GM21528 (cell line): ENCODE measurements at regions not wholly inside any gene's neighbourhood (a gene's known extent, or its start where the extent isn't known, plus 50 kb on each side); places are given as distances from the start of the nearest gene placed in this dataset.
"Not testable (repeated sequence)": the region's sequence is repeated elsewhere in the genome, so short reads cannot be mapped to it uniquely, and the experiment has no call there.

Experiments used
- ATAC-seq: cut with Tn5 transposase; IDR thresholded peaks from one replicate; pipeline ENCODE4 v1.9.1; 2021; ENCODE audit warnings: mild to moderate bottlenecking, moderate library complexity; ENCODE audit not compliant: unreplicated experiment, low FRiP score

DNA sequence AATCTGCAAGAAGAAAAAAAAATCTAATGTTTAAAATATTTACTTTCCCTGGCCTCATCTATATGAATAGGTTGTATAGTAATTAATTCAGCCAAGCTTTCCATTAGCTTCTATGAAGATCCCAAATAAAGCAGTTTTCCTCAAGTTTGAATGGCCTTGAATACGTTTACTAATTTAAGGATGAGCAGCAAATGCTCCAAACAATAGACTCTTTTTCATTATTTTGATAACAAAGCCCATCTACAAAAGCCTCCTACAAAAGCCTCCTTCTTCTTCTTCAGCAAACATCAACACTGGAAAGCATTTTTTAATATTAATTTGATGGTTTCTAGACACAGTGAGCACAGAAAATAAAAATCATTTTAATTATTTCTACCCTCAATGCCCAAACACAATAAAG is 1130.3 kb upstream of the CNTN5 start:
- ATAC-seq = no peak

- ATAC-seq = no peak
Observed at GRCh38 chr11:97893612-97894011, 1127.1 kb upstream of the CNTN5 start.

DNA sequence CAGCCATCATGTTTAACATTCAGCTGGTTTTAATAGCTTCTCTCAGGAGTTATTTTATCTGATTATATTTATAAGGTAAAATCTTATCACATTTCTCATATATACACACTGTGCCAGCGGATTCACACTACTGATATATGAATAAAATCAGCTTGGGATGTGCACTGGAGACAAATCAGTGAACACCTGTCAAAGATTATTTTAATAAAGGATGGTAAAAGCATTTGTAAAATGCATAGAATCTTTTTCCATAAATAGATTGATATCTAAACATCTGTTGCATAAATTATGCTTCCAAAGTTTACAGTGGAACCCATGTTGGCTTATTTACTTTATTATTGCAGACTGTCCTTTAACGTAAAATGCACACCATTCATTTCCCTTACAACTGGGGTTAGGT is 1125.8 kb upstream of the CNTN5 start:
- no peak for ATAC-seq

GRCh38 chr11:97895572-97895971 is 1125.2 kb upstream of the CNTN5 start:
- ATAC-seq = no peak

GRCh38 chr11:97902828-97903227 is 1117.9 kb upstream of the CNTN5 start:
- no peak for ATAC-seq

- ATAC-seq = no peak
Observed at GRCh38 chr11:97905101-97905500, 1115.6 kb upstream of the CNTN5 start.

DNA sequence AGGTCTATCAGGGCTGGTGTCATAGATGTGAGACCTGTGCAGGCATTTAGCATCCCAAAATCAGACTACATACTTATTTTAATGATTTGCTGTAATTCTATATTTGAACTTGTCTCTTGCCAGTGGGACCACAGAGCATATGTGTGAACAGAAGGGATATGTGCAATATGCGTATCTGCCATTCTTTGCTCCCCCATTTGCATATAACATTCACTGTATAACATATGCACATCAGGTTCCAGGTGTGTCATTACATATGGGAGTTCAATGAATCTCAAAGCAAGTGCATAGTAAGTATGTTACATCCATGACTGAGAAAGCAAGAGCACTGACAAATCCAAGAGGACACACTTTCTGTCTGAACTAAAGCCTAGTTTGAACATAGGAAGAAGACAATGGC is 1115.1 kb upstream of the CNTN5 start:
- ATAC-seq = no peak

DNA sequence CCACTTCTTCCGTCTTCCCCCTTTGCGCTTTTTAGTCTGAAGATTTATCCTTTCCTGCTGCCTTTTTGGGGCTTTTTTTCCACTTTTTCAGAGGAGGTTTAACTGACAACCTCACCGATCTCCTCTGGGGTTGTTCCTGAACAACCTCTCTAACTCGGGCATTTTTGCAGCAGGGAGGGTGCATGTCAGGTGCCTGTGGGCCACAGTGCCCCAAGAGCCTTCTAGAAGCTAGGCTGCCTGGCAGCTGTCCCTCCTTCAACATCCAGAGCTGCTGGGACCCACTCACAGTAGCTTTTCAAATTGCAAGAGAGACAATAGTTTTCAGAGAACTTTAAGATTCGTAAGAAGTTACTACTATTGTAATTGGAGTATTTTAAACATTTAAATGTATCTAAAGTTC is 1112.4 kb upstream of the CNTN5 start:
- no peak for ATAC-seq

GRCh38 chr11:97909614-97910399 is 1110.9 kb upstream of the CNTN5 start:
- ATAC-seq = no peak

DNA sequence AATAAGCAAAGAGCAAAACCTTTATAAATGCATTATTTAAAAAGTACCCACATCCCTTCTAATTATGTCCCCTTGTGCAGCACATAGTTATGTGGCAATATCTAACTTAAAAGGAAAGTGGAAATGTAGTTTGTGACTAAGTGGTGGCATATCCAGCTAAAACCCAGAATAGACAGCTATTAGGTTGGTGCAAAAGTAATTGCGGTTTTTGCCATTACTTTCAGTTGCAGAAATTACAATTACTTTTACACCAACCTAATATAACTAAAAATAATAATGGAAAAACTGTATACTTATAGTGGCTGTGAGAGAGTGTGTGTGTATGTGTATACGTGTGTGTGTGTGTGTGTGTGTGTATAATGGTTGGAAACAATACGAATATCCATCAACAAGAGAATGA is 1108.1 kb upstream of the CNTN5 start:
- no peak for ATAC-seq

GRCh38 chr11:97922933-97923332 is 1097.8 kb upstream of the CNTN5 start:
- not testable (repeated sequence) for ATAC-seq

DNA sequence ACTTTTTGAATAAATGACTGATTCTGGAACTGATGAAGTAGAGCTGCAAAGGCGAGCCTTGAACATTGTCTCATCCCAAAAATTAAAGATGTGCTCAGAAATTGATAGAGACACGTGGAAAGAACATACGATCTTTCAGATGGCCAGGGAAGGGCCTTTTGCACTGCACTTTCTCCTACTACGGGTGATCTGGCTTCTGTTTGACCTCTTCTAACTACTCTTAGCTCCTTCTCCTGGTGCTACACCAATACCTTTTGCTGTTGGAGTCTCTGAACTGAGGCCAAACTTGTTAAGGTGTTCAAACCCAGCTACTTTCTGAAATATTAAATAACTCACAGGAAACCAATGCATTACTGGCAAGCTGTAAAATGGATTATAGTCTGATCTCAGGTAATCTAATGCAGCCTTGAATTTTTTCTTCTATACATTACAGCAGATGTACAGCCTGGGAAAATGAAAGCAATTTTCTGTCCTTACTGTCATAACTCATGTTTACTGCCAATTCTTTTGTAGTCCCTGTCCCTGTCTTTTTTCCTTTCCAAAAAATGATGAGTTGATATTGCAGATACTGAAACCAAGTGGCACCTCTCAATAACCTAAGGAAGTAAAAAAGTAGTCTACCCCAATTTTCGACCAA is 1086.1 kb upstream of the CNTN5 start:
- no peak for ATAC-seq

DNA sequence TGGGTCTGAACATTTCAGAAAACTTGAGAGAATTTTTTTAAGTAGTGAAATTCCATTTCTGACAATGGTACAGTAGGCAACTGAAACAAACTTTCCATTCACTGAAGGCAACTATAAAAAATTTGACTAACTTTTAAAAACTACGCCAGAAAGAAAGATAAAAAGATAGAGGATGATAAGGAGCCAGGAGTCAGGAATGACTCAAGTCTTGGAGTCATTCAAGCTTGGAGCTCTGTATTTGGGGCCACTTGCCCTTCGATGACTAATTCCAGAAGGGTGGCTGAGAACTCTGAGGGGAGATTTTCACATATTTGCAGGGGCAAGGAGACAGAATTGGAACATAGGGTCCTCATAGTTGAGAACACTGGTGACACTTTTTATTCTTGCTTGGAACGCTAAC is 1083.2 kb upstream of the CNTN5 start:
- no peak for ATAC-seq

DNA sequence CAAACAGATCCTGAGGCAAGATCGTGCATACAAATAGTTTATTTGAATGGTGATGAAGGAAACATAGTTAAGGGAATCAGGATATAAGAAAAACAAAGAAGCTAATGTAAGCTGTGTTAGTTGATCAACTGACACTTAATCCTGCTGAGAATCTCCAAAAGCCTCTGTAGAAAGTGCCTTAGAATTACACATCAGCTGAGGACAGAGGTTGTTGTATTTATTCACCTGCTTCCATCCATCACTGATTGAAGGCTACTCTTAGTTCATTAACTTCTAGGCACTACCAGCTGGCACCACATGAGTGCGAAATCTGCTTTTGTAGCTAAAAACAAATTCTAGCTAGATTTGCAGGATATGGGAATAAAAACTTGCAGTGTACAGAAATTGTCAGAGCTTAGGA is 1082.0 kb upstream of the CNTN5 start:
- no peak for ATAC-seq

GRCh38 chr11:97943493-97943892 is 1077.3 kb upstream of the CNTN5 start:
- ATAC-seq = no peak

- no peak for ATAC-seq
Observed at GRCh38 chr11:97948793-97949192, 1072.0 kb upstream of the CNTN5 start.

GRCh38 chr11:97955595-97955994 is 1065.2 kb upstream of the CNTN5 start:
- ATAC-seq = no peak

- no peak for ATAC-seq
Observed at GRCh38 chr11:97956904-97957303, 1063.8 kb upstream of the CNTN5 start.

- ATAC-seq = no peak
Observed at GRCh38 chr11:97961431-97961830, 1059.3 kb upstream of the CNTN5 start.

DNA sequence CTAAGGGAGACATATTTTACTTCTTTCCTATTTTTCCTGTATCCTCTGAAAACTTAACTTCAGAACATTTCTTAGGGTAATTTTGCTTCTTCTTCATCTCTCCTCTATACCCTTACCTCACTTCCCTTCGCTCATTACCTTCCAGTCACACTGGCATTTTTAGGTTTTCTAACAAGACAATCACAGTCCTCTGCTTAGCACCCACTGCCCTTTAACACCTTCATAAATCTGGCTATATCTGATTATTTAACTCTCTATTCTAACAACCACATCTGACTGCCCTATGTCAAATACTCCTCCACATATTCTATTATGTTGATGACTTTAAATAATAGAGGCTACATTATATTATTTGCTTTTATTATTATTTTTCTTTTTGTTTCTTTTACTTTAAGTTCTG is 1058.0 kb upstream of the CNTN5 start:
- ATAC-seq = no peak

DNA sequence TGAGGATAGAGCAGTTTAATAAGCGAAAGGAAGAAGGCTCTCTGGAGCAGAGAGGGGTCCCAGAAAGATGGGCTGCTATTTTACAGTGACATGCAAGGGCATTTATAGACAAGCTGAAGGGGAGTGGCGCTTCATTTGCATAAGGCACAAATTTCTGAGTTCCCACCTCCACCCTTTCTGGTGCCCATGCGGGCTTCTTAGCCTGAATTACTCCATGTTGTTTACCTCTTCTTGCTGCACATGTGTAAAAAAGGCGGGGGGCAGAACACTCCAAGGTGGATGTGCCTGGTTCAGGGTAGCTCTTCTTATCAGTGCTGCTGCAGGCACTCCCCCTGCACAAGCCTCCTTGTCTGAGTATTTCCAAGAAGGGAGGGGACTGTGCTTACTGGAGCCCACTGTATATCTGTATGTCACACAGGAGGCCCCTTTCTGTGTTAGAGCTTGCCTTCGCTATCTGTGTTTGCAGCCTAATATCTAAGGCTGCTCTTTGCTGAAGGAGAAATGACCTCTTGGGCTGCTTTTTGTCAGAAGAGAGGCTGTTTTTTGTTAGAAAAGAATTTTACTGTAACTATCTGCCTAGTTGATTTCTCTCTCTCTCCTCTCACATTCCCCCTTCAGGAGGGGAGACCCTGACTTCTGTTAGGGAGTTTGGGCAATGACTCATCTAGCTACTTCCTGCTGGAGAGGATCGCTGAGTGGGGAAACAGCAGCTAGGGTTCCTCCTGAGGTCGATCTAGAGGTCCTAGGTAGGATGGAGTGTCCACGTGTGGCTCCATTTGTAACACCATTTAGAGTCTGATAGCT is 1057.0 kb upstream of the CNTN5 start:
- no peak for ATAC-seq
